DMS 273 (cell line): ENCODE measurements at regions not wholly inside any gene's neighbourhood (a gene's known extent, or its start where the extent isn't known, plus 50 kb on each side); places are given as distances from the start of the nearest gene placed in this dataset.

Source experiments
- DNase-seq: peaks from one replicate; lab custom pipeline; 2025; ENCODE audit not compliant: unreplicated experiment; lab: John Stamatoyannopoulos, UW

GRCh38 chr7:12783421-12784095, 96.1 kb downstream of the ARL4A start:
- no peak for DNase-seq

- DNase-seq, result no peak
These were observed 98.0 kb downstream of the ARL4A start for GRCh38 chr7:12785473-12785872.

GRCh38 chr7:12786494-12786893, 99.1 kb downstream of the ARL4A start:
- DNase-seq, result no peak

GRCh38 chr7:12788171-12788570, 100.7 kb downstream of the ARL4A start:
- DNase-seq, result no peak

- no peak for DNase-seq
These were observed 101.2 kb downstream of the ARL4A start for GRCh38 chr7:12788591-12788990.

GRCh38 chr7:12794722-12795302, 107.4 kb downstream of the ARL4A start:
- DNase-seq, result no peak

GRCh38 chr7:12796397-12797127, 109.1 kb downstream of the ARL4A start:
- no peak for DNase-seq

GRCh38 chr7:12800486-12800885, 113.1 kb downstream of the ARL4A start:
- DNase-seq, result no peak

- no peak for DNase-seq
These were observed 113.7 kb downstream of the ARL4A start for GRCh38 chr7:12801107-12801506.

- no peak for DNase-seq
These were observed 114.6 kb downstream of the ARL4A start for GRCh38 chr7:12802070-12802469.

GRCh38 chr7:12803542-12803941, 116.1 kb downstream of the ARL4A start:
- no peak for DNase-seq

GRCh38 chr7:12805518-12805928, 118.1 kb downstream of the ARL4A start:
- DNase-seq, result no peak

- DNase-seq, result no peak
These were observed 118.5 kb downstream of the ARL4A start for GRCh38 chr7:12805957-12806356.

GRCh38 chr7:12809476-12809875, 122.0 kb downstream of the ARL4A start:
- peak; percentile 60 for DNase-seq

- no peak for DNase-seq
These were observed 124.7 kb downstream of the ARL4A start for GRCh38 chr7:12812111-12812510.

GRCh38 chr7:12814107-12814506, 126.7 kb downstream of the ARL4A start:
- DNase-seq, result no peak

GRCh38 chr7:12814828-12815227, 127.4 kb downstream of the ARL4A start:
- DNase-seq, result no peak

GRCh38 chr7:12815426-12815825, 128.0 kb downstream of the ARL4A start:
- no peak for DNase-seq

- DNase-seq, result no peak
These were observed 128.4 kb downstream of the ARL4A start for GRCh38 chr7:12815871-12816270.

- no peak for DNase-seq
These were observed 133.3 kb downstream of the ARL4A start for GRCh38 chr7:12820777-12821176.

- no peak for DNase-seq
These were observed 134.3 kb downstream of the ARL4A start for GRCh38 chr7:12821746-12822145.

- DNase-seq, result no peak
These were observed 138.6 kb downstream of the ARL4A start for GRCh38 chr7:12826079-12826478.
